NCI-H1436 treated with DMSO at 0.1 percent for 48 hours (cell line): ENCODE measurements at regions not wholly inside any gene's neighbourhood (a gene's known extent, or its start where the extent isn't known, plus 50 kb on each side); places are given as distances from the start of the nearest gene placed in this dataset.

Experiments
- DNase-seq: peaks from one replicate; lab custom pipeline; 2025; lab: John Stamatoyannopoulos, UW

DNA sequence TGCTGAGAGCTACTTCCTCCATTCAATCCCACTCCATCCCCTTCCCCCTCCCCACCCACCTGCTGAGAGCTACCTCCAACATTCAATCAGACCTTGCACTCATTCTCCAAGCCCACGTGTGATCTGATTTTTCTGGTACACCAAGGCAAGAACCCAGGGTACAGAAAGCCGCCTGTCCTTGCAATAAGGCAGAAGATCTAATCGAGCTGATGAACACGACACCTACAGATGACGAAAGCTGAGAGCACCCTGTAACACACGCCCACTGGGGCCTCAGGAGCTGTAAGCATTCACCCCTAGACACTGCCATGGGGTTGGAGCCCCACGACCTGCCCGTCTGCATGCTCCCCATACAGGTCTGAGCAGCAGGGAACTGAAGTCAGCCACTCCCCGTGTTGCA is 58.3 kb downstream of the TRIML1 start:
- DNase-seq: no peak

DNA sequence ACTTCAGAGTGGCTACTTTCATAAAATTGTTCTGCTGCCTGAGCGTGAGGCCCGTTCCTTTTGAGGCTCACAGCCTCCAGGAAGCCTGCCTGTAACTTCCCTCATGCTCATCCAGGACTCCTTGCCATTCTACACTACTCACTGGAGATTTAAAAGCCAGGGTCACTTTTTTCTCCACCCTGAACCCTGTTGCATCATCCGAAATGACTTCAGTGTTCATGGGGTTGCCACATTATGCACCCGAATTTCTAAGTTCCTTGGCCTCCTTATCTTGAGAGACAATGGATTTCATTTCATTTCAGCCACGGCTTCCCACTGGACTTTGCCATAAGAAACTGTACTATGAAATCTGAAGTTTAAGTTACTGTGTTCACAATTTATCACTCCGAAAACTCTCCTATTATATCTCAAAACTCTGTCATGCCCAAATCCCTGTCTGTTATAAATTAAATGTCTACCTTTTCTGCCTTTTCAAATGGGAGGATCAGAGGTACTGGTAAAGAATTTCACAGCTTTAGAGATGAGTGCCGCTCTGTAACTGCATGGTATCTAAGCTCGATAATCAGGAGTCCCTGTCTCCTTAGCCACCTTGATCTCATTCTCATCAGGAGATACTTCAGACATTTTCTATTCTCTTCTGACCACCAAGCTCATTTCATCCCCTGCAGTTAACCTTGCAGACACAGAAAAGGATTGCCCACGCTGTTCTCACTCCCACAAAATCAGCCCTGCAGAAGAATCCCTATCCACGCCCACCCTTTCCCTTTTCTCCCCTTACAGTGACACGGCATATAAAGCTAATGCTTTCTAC is 59.9 kb downstream of the TRIML1 start:
- no peak for DNase-seq

DNA sequence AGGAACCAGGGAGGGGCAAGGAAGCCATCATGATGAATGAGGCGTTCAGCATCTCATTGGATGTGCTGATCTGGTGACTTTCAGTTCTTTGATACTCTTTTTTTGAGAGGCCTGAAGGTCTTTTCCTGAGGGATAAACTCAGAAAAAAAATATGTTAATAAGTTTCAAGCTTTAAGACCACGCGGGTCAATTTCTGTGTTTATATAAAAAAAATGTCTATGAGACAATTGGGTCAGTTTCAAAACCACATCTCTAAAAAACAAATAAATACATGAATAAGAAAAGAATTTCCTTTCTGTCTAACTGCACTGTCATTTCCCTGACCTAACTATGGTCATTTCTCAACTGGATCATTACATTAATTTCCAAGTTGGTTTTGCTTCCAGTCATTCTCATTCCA is 62.6 kb downstream of the TRIML1 start:
- DNase-seq: no peak

DNA sequence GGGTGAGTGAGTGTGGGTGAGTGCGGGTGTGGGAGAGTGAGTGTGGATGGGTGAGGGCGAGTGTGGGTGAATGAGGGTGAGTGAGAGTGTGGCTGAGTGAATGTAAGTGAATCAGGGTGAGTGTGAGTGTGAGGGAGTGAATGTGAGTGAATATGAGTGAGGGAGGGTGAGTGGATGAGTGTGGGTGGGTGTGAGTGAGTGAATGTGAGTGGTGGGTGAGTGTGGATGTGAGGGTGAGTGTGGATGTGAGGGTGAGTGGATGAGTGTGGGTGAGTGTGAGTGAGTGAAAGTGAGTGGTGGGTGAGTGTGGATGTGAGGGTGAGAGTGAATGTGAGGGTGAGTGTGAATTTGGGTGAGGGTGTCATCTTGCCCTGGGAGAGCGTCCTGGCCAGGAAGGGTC is 67.5 kb downstream of the TRIML1 start:
- DNase-seq: no peak

DNA sequence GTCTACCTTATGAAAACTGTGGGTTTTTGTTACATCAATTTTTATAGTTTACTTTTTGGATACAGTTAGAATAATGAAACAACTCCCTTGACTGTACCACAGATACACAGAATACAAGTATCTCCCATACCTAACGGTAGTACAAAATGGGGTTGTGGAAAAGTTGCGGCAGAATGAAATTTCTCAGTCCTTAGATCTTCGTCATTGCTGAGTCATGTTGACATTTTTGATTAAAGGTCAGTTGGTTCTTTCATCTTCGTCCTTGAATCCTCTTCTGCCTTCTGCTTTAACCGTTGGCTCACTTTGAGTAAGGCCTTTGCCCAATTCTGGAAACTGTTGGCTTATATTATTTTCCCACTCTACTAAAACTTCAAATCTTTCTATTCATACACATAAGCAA is 75.6 kb downstream of the TRIML1 start:
- DNase-seq: no peak

DNA sequence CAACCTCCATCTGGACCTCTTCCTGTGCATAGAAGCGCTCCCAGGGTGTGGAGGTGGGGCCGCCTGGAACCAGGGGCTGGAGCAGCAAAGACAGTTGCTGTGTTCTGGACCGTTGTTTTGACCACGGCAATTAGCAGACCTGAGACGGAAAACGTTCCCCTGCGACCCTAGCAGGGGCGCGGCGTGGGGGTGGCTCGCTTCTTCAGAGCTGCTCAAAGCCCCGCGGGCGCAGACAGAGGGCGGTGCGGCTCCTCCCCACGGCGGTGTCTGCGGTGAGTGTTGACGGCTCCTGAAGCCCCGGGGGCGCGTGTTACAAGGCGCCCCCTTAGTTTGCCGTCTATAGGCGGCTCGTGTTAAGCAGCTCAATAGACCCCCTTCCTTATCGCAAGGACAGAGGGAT is 79.2 kb downstream of the TRIML1 start:
- no peak for DNase-seq

DNA sequence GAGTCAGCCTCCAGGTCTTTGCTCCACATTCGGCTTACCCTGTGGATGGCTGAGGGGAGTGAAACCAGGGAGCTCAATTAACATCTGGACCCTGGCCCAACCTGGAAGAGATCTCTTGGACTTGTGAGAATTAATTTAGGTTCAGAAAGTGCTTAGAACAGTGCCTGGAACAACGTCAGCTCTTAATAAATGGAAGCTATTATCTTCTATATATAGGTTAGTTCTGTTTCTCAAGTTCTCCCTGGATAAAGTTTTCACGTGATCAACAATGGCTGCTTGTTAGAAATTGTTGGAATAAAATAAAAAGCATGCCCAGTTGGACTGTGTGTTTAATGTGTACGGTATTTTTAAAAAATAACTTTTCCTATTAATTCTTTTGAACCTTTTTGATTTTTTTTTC is 80.8 kb downstream of the TRIML1 start:
- DNase-seq: no peak

DNA sequence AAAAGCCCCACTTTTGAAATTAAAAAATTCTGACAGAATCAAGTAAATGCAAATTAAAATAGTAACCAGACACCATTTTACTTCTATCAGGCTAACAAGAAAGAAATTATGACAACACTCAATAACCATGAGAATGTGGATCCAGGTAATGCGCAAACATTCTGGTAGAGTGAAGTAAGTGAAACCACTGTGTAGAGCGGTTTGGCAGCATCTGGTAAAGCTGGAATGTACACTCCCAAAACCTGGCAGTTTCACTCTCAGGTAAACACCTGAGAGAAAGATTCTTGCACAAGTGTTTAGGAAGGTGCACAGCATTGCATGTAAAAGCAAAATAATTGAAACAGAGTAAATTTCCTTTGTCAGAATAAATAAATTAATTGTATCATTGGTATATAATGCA is 81.8 kb downstream of the TRIML1 start:
- DNase-seq: no peak

DNA sequence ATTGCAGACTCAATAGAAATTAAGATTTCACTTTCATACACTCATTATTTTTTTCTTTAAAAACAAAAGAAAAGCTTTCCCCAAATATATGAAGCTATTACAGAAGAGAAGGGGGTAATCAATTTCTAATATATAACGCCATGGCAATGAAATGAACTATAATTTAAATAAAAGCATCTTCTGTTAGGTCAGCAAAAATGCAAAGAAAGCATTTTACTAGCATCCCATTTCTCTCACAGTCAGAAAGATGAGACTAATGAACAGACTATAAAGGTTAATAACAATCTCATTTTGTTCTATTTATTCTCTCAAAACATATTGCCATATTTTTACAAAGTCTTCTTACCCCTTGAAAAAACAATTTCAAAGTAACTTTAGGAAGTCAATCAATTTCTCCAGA is 89.0 kb downstream of the TRIML1 start:
- no peak for DNase-seq

DNA sequence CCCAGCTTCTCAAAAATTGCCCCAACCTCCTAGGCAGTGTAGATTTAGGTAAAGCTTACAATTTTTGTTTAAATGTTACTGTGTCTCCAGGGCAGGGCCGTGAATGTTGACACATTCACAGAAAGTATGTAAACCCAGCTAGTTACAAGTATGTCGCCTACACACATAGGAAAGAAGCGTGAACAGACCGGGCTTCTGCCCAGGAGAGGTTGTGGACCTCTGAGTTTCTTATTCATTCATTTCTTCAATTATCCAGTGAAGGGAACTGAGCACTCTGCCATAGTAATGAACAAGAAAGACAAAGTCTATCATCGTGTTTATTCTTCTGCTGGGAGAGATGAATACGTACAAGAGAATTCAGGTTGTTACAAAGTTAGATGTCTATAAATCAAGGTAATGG is 93.2 kb downstream of the TRIML1 start:
- no peak for DNase-seq

DNA sequence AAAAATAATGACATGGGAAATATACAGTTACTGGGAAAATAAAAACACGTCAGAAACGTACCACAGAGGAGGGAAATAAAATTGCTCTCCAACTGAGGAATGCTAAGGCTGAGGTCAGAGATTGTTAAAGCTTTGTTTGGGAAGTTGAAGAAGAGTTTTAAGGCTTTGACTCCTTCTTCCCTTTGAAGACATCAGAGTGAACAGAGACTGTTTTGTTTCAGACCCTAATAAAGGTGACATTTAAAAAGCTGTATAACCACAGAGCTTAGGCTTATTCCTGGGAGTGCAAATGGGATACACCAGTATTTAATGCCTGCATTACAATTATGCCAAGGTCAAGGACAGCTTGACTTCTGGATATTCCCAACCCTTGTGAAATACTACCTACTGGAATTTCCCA is 102.8 kb downstream of the TRIML1 start:
- DNase-seq: no peak

DNA sequence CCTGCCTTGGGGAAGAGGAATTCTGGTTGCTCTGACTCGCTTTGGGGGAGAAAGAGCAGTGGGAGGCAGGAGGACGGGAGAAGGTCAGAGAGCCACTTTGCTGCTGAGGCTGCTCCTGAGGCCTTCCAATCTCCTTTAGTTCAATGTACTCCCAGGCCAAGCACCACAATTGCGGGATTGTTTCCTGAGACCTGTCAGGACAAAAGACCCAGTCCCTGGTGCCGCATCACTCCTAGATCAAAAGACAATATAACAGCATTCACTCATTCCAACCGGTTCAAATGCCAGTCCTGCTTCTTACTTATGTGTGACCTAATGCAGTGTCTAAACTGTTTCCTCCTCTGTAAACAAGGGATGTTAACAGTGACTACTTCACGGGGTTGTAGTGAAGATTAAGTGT is 106.4 kb downstream of the TRIML1 start:
- DNase-seq: no peak

DNA sequence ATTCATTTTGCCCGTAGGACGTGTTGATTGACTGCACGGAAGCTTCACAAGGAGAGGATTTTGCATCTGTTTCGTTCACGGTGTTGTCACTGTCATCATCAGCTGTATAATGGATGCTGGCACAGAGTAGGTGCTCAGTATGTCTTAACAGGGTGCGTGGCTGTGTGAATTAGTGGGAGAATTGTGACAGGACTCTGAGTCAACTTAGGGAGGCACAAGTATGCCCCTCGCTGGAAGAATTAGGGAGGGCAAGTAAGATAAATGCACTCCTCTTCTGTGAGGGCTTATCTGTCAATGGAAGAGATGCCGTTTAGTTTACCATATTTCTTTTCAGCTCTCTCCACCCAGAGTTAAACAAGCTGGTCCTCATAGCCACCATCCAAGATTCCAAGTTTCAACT is 107.2 kb downstream of the TRIML1 start:
- DNase-seq: no peak

DNA sequence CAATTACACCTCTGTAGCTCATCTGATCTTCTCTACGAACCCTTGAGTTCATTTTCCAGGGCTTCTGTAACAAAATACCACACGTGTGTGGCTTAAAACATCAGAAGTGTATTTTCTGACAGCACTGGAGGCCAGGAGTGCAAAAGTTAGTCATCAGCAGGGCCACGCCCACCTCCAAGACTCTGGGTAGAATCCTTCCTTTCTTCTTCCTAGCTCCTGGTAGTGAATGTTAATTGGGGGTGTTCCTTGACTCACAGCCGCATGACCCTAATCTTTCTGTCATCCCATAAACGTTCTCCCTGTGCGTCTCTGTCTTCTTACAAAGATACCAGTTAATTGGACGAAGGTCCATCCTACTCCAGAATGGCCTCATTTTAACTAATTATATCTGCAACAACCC is 115.0 kb downstream of the TRIML1 start:
- no peak for DNase-seq

DNA sequence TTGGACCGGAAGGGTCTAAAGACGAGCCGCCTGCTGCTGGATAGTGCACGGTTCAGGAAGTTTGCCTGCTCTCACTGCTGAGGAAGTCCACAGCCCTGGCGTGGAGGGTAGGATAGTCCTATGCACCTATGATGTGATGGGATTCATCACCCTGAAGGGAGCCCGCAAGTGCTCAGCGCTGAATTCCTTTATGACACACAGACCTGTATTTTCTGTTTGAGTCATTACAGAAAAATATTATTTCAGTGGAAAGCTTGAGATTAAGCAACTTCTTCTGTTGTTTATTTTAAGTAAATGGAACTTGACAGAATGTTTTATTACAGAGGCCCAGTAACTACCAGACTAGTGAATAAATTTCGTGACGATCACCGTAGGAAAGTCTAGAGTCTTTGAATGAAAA is 123.2 kb downstream of the TRIML1 start:
- DNase-seq: no peak

DNA sequence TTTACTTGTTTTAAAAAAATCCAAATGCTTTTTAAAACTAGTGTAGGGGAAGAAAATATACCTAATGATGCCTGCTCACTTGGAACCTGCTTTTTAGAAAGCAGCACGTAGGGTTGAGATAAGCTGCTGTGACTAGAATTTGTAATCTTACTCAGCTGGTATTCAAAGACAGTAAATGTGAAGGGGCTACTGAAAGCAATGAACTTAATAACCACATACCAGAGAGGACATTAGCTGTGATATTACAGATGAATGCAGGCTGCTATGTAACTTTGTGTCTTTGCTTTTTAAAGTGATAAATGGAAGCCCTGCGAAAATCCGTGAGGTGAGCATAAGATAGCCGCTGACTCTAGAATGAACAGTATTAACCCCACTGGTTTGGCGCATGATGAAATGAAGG is 124.1 kb downstream of the TRIML1 start:
- DNase-seq: no peak

DNA sequence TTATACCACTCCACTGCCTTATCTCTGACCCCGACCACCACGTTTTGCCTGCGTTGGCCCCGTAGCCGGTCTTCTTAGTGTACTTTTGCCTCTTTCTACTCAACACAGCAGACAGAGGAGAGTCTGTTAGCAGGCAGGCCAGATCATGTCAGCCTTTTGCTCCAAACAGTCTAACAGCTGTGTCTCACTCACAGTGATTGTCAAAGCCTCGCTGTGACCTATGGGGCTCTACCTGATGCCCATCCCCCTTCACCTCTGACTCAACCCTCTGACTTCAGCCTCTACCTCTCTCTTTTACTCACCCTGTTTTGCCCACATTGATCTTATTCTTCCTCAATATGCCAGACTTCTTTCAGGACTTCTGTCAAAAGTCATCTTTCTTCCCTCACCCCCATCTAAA is 127.1 kb downstream of the TRIML1 start:
- DNase-seq: no peak

DNA sequence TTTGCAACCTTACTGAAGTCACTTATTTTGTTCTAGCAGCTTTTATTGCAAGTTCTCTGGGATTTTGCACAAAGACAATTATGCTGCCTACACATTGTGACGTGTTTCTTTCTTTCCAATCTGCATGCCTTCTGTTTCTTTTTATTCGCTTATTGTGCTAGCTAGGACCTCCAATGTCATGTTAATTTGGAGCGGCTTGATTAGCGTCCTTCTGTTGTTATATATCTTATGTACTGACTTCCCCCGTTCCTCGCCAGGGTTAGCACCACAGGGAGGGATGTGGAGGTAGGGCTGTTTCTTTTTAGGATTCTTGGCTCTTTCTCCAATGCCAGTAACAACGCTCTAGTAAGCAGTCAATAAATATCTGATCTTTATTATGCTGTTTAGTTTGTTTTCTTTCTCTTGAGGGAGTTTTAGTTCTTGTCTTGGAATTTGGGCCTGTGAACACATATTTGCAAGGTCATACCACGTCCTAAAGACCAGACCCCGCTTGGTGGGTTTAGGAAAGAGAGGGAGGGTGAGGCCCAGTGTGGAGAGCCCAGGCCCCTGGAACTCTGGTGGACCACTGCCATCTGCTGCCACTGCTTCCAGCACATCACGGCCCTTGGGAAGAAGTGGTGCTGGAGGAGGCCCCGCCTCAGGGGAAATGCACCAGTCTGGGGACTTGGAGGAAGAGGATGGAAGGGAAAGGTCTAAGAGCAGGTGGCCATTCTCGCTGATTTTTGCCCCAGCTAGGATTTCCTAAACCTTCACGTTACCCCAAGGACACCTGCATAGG is 129.1 kb downstream of the TRIML1 start:
- no peak for DNase-seq

DNA sequence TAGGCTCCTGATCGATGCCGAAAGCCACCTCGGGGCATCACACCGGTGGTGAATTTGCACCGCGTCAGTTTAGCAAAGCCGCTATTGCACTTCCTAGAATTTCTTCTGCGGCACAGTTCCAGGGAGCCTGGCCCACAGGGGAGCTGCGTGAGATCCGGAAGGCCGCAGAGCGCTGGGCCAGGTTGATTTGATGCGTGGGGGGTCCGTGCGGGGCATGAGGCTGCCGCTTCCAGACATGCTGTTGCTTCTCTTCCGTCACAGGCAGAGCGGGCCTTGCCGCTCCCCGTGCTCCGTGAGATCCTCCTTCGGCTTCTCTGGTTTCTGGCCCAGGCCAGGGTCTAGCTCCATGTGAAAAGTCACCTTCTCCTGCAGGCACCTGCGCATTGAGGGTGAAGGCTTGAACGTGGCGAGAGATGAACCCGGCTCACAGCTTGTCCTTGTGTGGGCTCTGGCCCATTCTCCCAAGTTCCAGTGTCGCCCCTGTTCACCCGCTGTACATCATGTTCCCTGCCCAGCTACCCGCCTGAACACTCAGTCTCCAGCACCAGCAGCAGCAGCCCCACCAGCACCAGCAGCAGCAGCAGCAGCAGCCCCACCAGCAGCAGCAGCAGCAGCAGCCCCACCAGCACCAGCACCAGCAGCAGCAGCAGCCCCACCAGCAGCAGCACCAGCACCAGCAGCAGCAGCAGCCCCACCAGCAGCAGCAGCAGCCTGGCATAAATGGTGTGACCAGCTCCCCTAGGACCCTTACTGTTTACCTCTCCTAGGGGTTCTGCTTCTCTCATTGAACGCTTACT is 131.2 kb downstream of the TRIML1 start:
- DNase-seq: no peak

DNA sequence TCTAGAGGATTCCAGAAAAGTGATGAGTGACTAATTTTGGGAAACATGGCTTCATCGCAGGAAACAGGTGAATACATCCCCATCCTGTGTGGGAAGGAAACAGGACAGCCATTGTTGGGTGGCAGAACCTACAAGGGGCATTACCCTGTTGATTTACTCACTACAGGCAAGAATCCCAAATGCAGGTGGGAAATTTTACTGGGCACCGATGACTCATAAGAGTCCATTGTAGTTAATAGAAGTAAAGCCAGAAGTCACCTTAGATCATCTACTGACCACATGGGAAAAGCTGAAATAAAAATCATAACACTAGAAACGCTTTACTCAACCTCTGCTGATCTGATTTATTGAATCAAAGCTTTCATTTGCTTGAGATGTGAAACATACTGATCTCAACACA is 136.4 kb downstream of the TRIML1 start:
- DNase-seq: no peak

DNA sequence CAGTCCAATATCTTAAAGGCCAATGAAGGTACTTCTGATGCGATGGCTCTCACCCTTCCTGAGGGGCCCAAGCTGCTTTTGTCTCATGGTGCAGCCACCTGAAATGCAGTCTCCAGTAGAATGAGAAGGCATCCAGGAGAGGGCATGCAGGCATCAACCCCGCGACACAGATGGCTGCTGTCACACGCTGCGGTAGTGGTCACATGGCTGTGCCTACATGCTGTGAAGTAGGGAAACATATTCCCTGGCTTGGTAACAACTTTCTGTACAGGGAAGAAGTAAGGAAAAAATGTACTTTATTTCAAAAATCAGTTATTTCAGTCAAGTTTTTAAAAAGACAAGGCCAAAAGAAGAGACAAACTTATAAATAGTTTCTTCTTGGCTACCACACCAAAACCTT is 139.9 kb downstream of the TRIML1 start:
- no peak for DNase-seq

DNA sequence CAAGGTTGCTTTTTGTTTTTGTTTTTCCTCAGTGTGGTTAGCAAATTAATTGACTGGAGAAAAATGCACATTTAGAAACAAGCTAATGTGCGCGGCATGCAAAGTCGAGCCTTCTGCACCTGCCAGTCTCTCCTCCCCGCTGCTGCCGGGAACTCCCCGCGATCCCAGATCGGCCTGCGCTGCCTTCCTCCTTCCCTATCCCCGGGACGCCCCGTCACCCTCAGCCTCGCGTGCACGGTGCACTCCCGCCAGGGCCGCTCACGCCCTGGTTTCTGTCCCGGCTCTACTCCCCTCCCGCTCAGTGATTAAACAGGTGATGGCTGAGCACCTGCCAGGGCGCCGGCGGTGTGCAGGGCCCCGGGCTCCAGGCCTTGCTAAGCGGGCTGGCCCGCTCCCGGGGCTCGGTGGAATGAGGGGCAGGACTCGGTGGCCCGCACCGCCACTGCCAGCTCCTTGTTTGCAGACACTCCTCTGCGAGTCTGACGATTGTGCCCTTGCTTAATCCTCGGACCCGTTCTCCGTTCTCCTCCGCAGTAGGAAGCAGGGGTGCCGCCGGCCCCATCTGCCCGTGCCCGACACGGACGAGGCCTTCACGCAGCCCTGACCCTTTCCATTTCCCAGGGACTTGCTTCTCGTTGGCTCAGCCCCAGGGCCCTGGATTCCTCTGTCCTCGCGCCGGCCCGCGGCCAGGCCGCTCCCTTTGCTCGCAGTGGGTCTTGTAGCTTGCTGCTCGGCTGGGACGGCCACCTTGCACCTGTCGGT is 143.4 kb downstream of the TRIML1 start:
- DNase-seq: no peak
